CD1c-positive myeloid dendritic cell (primary cell): ENCODE measurements at regions not wholly inside any gene's neighbourhood (a gene's known extent, or its start where the extent isn't known, plus 50 kb on each side); places are given as distances from the start of the nearest gene placed in this dataset.

ENCODE experiments used
- DNase-seq: peaks from one replicate; pipeline ENCODE4 v3.0.0-alpha.2; 2016; ENCODE audit errors: extremely low spot score

DNA sequence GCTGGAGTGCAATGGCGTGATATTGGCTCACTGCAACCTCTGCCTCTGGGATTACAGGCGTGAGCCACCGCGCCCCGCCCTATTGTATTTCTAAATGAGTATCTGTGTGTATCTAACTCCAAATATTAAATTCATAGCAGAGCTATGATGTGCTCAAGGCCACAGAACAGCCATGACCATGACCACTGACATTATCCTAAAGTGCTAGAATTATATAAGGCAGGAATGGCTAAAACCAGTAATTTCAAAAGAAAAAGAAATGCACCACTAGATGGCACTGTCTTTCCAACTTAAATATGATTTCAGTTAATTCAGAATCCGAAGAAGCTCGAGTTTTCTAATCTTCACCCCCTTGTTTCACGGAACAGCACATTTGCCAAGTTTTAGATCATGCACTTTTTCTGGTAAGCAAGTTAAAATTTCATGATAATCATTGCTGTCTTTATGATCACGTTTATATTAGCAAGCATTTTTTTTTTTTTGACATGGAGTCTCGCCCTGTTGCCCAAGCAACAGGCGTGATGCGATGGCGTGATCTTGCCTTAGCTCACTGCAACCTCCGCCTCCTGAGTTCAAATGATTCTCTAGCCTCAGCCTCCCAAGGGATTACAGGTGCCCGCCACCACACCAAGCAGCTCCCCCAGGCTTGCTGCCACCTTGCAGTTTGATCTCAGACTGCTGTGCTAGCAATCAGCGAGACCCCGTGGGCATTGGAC lies 65.3 kb downstream of the OR13A1 start:
- peak; percentile 89 for DNase-seq

DNA sequence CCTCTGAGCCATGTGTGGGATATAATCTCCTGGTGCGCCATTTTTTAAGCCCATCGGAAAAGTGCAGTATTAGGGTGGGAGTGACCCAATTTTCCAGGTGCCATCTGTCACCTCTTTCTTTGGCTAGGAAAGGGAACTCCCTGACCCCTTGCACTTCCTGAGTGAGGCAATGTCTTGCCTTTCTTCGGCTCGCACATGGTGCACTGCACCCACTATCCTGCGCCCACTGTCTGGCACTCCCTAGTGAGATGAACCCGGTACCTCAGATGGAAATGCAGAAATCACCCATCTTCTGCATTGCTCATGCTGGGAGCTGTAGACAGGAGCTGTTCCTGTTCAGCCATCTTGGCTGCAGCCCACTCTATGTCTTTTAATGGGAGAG lies 64.7 kb downstream of the OR13A1 start:
- peak; percentile 56 for DNase-seq
